Bronchial epithelial cell (primary cell): ENCODE measurements at regions not wholly inside any gene's neighbourhood (a gene's known extent, or its start where the extent isn't known, plus 50 kb on each side); places are given as distances from the start of the nearest gene placed in this dataset.

Experiments
- DNase-seq: peaks from one replicate; pipeline ENCODE4 v3.0.0-alpha.2; 2010; ENCODE audit warnings: low read depth
- FAIRE-seq: peaks from 2 replicates; lab custom pipeline; 2011; peaks lifted over from hg19 to GRCh38; lab: Jason Lieb, UNC
- H3K27me3 ChIP-seq: 2 replicates; pipeline ENCODE4 v1.5.1; 2011; ENCODE audit warnings: low read length; ENCODE audit not compliant: control insufficient read depth, insufficient read depth
- H3K36me3 ChIP-seq: 2 replicates; pipeline ENCODE4 v1.5.1; 2011; ENCODE audit warnings: low read length; ENCODE audit not compliant: control insufficient read depth, insufficient read depth
- H3K4me3 ChIP-seq: 2 replicates; pipeline ENCODE4 v1.5.1; 2011; ENCODE audit warnings: mild to moderate bottlenecking, low read depth, low read length, control low read depth
- CTCF ChIP-seq: IDR thresholded peaks from 2 replicates; pipeline ENCODE4 v1.5.1; 2011; ENCODE audit warnings: mild to moderate bottlenecking, moderate library complexity, low read length, control low read depth, inconsistent platforms; ENCODE audit not compliant: insufficient read depth, severe bottlenecking

GRCh38 chr22:27674261-27674923 is 127.2 kb downstream of the MN1 start:
- no peak for FAIRE-seq
- TF ChIP-seq CTCF, result no peak

GRCh38 chr22:27676545-27677213 is 124.9 kb downstream of the MN1 start:
- DNase-seq (no peak), FAIRE-seq (no peak)
- no peak for TF ChIP-seq CTCF
- H3K4me3 ChIP-seq, result no peak overlapping the region
- H3K27me3 ChIP-seq, result peaks cover 1% of the 10 kb centered on the region
- no peaks in the 10 kb centered on the region for H3K36me3 ChIP-seq

More at GRCh38 chr22:27674261-27674923, 127.2 kb downstream of the MN1 start:
- no peak for DNase-seq
- Histone ChIP-seq H3K27me3 (no peaks in the 10 kb centered on the region), H3K36me3 (no peaks in the 10 kb centered on the region), H3K4me3 (no peak overlapping the region)

GRCh38 chr22:27677905-27678458 is 123.6 kb downstream of the MN1 start:
- no peak overlapping the region for H3K4me3 ChIP-seq
- no peaks in the 10 kb centered on the region for H3K36me3 ChIP-seq
- DNase-seq, result no peak
- TF ChIP-seq CTCF, result no peak
- peaks cover 1% of the 10 kb centered on the region for H3K27me3 ChIP-seq
- FAIRE-seq, result no peak

DNA sequence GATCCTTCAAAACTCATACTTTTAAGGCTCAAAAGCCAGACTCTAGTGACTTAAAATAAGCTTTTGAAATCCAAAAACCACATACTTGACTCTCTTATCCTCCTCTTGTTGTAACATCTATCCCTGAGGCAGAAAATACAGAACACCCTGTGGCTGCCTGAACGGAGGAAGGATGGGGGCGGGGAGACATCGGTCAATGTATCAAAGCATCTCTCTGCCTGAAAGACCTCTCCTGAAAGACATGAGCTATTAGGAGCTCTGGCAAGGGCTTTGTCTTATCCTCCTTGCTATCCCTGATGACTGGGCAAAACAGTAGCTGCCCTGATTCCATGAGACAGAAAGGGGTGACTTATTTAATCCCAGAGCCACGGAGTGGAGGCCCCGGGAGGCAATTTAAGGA is 122.4 kb downstream of the MN1 start:
- no peak overlapping the region for H3K4me3 ChIP-seq
- peaks cover 1% of the 10 kb centered on the region for H3K27me3 ChIP-seq
- H3K36me3 ChIP-seq, result no peaks in the 10 kb centered on the region
- FAIRE-seq (no peak), DNase-seq (no peak)
- no peak for TF ChIP-seq CTCF

- Histone ChIP-seq H3K4me3 (no peak overlapping the region), H3K36me3 (no peaks in the 10 kb centered on the region), H3K27me3 (peaks cover 1% of the 10 kb centered on the region)
- DNase-seq, result no peak
- no peak for TF ChIP-seq CTCF
- no peak for FAIRE-seq
These were observed 121.7 kb downstream of the MN1 start for GRCh38 chr22:27679693-27680488.
